ENCODE measurements at regions not wholly inside any gene's neighbourhood (a gene's known extent, or its start where the extent isn't known, plus 50 kb on each side); places are given as distances from the start of the nearest gene placed in this dataset.

DNA sequence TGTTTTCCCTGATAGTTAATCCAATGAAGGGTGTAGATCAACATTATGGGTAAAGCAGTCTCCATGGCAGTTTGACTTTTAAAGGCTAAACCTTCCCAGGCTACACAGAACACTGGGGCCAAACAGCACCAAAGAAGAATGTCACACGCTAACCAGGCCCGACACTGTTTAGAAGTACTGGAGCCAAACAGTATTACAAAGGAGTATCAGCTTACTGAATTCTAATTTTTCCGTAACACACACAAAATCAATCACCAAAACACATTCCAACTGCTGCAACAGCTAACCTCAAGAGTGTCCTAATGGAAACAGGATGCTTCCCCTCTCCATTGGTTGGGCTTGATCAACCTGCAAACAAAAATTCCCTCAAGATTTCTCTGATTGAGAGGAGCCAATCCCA, 783.5 kb downstream of the PCDH18 start:
- peak overlapping the region; percentile 4 for H2BK120ac ChIP-seq (ENCODE audit: low read depth, low read length)
- no TSS peak for BruUV-seq (replicated peaks)
- peak overlapping the region; percentile 60; the same call in 1 of the 2 replicates for H3K18ac ChIP-seq (ENCODE audit: low read depth, low read length)
- H3K9ac ChIP-seq (ENCODE audit: low read depth, low read length) = no peak overlapping the region
- H3K4me1 ChIP-seq (ENCODE audit: control insufficient read depth, insufficient read depth, low read length) = peaks cover 3% of the 10 kb centered on the region; the same call in 1 of the 2 replicates
- no peak overlapping the region for H2AK9ac ChIP-seq (replicated peaks; ENCODE audit: low read depth, low read length, poor library complexity)
- H3K56ac ChIP-seq (ENCODE audit: extremely low read depth, insufficient read depth, low read length) = peak overlapping the region; percentile 30; the same call in 1 of the 2 replicates
- peak overlapping the region; percentile 79 for H2AFZ ChIP-seq (replicated peaks; ENCODE audit: low read length, poor library complexity)
- CTCF ChIA-PET = interaction anchor here (0.6 kb wide), 1 partner anchor 15 kb away, joined by 7 read pairs; no protein-coding TSS in a partner anchor
- intact Hi-C loops (cut with micrococcal nuclease) = no loop called here
- peaks cover 3% of the 10 kb centered on the region; the same call in 1 of the 2 replicates for H3K9me1 ChIP-seq (ENCODE audit: insufficient read depth, low read length)
- no peak overlapping the region for H2AK5ac ChIP-seq (ENCODE audit: low read depth, low read length)
- H2BK15ac ChIP-seq (ENCODE audit: low read depth, low read length) = 0 out of 3 replicates have a peak overlapping the region, but pooled peaks have one; percentile 13
- no peaks in the 10 kb centered on the region for H3K79me1 ChIP-seq (ENCODE audit: low read depth in 1 of 2, low read length in 2 of 2)
- H3K4ac ChIP-seq (ENCODE audit: low read depth, low read length) = no peak overlapping the region; the same call in 1 of the 2 replicates
- DNase-seq (peak; percentile 47), ATAC-seq (ENCODE audit: low read depth) (peak; percentile 84)
- H3K4me2 ChIP-seq (ENCODE audit: low read depth, low read length) = peak overlapping the region; percentile 34; the same call in 1 of the 2 replicates
- no peak overlapping the region for H4K5ac ChIP-seq (ENCODE audit: low read depth, low read length)
- H4K8ac ChIP-seq (ENCODE audit: low read depth in 2 of 2, low read length in 2 of 2) = peak overlapping the region in 1 of 2 experiments; percentile 54; a peak in 2 of 4 replicates
- WGBS, 2 experiments (ENCODE audit: extremely low coverage in 2 of 2, insufficient read length in 1 of 2) = no CpG with 5 or more reads among the region's 3 CpGs
- no peaks in the 10 kb centered on the region for H3K9me3 ChIP-seq (ENCODE audit: control insufficient read depth, insufficient read depth, low read length)
- in situ Hi-C loops (cut with MboI; ENCODE audit: low sequenced_read_pairs) = no loop called here
- peak overlapping the region; percentile 26; the same call in 1 of the 2 replicates for H3K27ac ChIP-seq (ENCODE audit: insufficient read depth, low read length)
- H4K91ac ChIP-seq (ENCODE audit: insufficient read depth, low read depth, low read length) = no peak overlapping the region
- POLR2A ChIA-PET (ENCODE audit: unreplicated experiment) = no interaction called here
- H2BK5ac ChIP-seq (ENCODE audit: low read depth, low read length, poor library complexity, severe bottlenecking) = peak overlapping the region; percentile 60
- TF ChIP-seq MAFK (IDR thresholded peaks at IDR 0.05; ENCODE audit: low read depth, low read length) (no peak), RAD21 (IDR thresholded peaks at IDR 0.05; ENCODE audit: low read length) (no peak), MXI1 (IDR thresholded peaks at IDR 0.05; ENCODE audit: borderline replicate concordance, low read depth, low read length) (no peak), FOS (IDR thresholded peaks at IDR 0.05; ENCODE audit: low read depth, low read length) (no peak), SMC3 (IDR thresholded peaks at IDR 0.05; ENCODE audit: low read depth, low read length) (no peak), CHD1 (IDR thresholded peaks at IDR 0.05; ENCODE audit: low read depth, low read length) (no peak), MAZ (IDR thresholded peaks at IDR 0.05; ENCODE audit: borderline replicate concordance, low read depth, low read length) (no peak), CEBPB (IDR thresholded peaks at IDR 0.05; ENCODE audit: low read depth, low read length) (no peak), POLR2A (IDR thresholded peaks at IDR 0.05; ENCODE audit: low read depth, low read length) (no peak), BHLHE40 (IDR thresholded peaks at IDR 0.05; ENCODE audit: low read depth, low read length) (no peak), NFE2L2 (IDR thresholded peaks at IDR 0.05; ENCODE audit: low read depth, low read length) (no peak)
- TF ChIP-seq, protein P1, sequence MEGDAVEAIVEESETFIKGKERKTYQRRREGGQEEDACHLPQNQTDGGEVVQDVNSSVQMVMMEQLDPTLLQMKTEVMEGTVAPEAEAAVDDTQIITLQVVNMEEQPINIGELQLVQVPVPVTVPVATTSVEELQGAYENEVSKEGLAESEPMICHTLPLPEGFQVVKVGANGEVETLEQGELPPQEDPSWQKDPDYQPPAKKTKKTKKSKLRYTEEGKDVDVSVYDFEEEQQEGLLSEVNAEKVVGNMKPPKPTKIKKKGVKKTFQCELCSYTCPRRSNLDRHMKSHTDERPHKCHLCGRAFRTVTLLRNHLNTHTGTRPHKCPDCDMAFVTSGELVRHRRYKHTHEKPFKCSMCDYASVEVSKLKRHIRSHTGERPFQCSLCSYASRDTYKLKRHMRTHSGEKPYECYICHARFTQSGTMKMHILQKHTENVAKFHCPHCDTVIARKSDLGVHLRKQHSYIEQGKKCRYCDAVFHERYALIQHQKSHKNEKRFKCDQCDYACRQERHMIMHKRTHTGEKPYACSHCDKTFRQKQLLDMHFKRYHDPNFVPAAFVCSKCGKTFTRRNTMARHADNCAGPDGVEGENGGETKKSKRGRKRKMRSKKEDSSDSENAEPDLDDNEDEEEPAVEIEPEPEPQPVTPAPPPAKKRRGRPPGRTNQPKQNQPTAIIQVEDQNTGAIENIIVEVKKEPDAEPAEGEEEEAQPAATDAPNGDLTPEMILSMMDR (conservative IDR thresholded peaks at IDR 0.05; ENCODE audit: low read depth, low read length) = no peak
- TF ChIP-seq, protein P2, sequence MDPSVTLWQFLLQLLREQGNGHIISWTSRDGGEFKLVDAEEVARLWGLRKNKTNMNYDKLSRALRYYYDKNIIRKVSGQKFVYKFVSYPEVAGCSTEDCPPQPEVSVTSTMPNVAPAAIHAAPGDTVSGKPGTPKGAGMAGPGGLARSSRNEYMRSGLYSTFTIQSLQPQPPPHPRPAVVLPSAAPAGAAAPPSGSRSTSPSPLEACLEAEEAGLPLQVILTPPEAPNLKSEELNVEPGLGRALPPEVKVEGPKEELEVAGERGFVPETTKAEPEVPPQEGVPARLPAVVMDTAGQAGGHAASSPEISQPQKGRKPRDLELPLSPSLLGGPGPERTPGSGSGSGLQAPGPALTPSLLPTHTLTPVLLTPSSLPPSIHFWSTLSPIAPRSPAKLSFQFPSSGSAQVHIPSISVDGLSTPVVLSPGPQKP (IDR thresholded peaks at IDR 0.05; ENCODE audit: borderline replicate concordance, low read depth, low read length) = no peak
- TF ChIP-seq, protein P3, sequence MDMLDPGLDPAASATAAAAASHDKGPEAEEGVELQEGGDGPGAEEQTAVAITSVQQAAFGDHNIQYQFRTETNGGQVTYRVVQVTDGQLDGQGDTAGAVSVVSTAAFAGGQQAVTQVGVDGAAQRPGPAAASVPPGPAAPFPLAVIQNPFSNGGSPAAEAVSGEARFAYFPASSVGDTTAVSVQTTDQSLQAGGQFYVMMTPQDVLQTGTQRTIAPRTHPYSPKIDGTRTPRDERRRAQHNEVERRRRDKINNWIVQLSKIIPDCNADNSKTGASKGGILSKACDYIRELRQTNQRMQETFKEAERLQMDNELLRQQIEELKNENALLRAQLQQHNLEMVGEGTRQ (IDR thresholded peaks at IDR 0.05; ENCODE audit: low read depth, low read length) = no peak
- 0 out of 2 replicates have a peak overlapping the region, but pooled peaks have one; percentile 37 for H3K14ac ChIP-seq (replicated peaks; ENCODE audit: low read depth, low read length)
- H3K4me3 ChIP-seq (ENCODE audit: insufficient read depth, low read depth, low read length) = no peak overlapping the region
- H3K36me3 ChIP-seq (ENCODE audit: control insufficient read depth, insufficient read depth, low read length) = no peaks in the 10 kb centered on the region
- dilution Hi-C loops (cut with HindIII; ENCODE audit: low sequenced_read_pairs, unreplicated experiment) = no loop called here
- no peaks in the 10 kb centered on the region for H3K27me3 ChIP-seq (ENCODE audit: control insufficient read depth, insufficient read depth, low read length)
- no peaks in the 10 kb centered on the region for H4K20me1 ChIP-seq (ENCODE audit: insufficient read depth, low read length)
- H2BK20ac ChIP-seq (ENCODE audit: low read depth, low read length) = 0 out of 2 replicates have a peak overlapping the region, but pooled peaks have one; percentile 50
- H3K23ac ChIP-seq (ENCODE audit: low read depth, low read length) = no peak overlapping the region

All from IMR-90 (cell line).